ENCODE measurements at regions not wholly inside any gene's neighbourhood (a gene's known extent, or its start where the extent isn't known, plus 50 kb on each side); places are given as distances from the start of the nearest gene placed in this dataset.

- intact Hi-C loops (cut with DNase I), result no loop called here
Measured at GRCh38 chr2:21567395-21567794, 443.6 kb downstream of the TDRD15 start.

GRCh38 chr2:21571686-21572085 lies 447.9 kb downstream of the TDRD15 start:
- no peak overlapping the region for H3K27ac ChIP-seq

More at GRCh38 chr2:21567395-21567794, 443.6 kb downstream of the TDRD15 start:
- Histone ChIP-seq H3K27me3 (no peaks in the 10 kb centered on the region), H3K27ac (no peak overlapping the region), H3K36me3 (no peaks in the 10 kb centered on the region), H3K9me3 (no peaks in the 10 kb centered on the region), H3K4me1 (no peaks in the 10 kb centered on the region), H3K4me3 (no peak overlapping the region)
- no peak for ATAC-seq
- no peak for TF ChIP-seq CTCF (IDR thresholded peaks at IDR 0.05)
- DNase-seq, result no peak

GRCh38 chr2:21580391-21580790 lies 456.6 kb downstream of the TDRD15 start:
- Histone ChIP-seq H3K9me3 (peaks cover 0 to 4% of the 10 kb centered on the region in 2 donors), H3K4me1 (no peaks in the 10 kb centered on the region), H3K4me3 (no peak overlapping the region), H3K27ac (no peak overlapping the region), H3K36me3 (no peaks in the 10 kb centered on the region), H3K27me3 (no peaks in the 10 kb centered on the region)
- DNase-seq, result no peak
- no peak for ATAC-seq
- intact Hi-C loops (cut with DNase I), result no loop called here
- TF ChIP-seq CTCF (IDR thresholded peaks at IDR 0.05), result no peak

More at GRCh38 chr2:21571686-21572085, 447.9 kb downstream of the TDRD15 start:
- Histone ChIP-seq H3K9me3 (peaks cover 0 to 3% of the 10 kb centered on the region in 2 donors), H3K4me1 (no peaks in the 10 kb centered on the region), H3K27me3 (no peaks in the 10 kb centered on the region), H3K4me3 (no peak overlapping the region), H3K36me3 (no peaks in the 10 kb centered on the region)
- ATAC-seq (no peak), DNase-seq (no peak)
- TF ChIP-seq CTCF (IDR thresholded peaks at IDR 0.05), result no peak
- intact Hi-C loops (cut with DNase I), result no loop called here

- H3K4me1 ChIP-seq, result no peaks in the 10 kb centered on the region
- intact Hi-C loops (cut with DNase I), result no loop called here
- H3K36me3 ChIP-seq, result no peaks in the 10 kb centered on the region
- H3K4me3 ChIP-seq, result no peak overlapping the region
- H3K27ac ChIP-seq, result no peak overlapping the region
- TF ChIP-seq CTCF (IDR thresholded peaks at IDR 0.05), result no peak
- DNase-seq (no peak), ATAC-seq (no peak)
- H3K27me3 ChIP-seq, result no peaks in the 10 kb centered on the region
- H3K9me3 ChIP-seq, result no peaks in the 10 kb centered on the region
Measured at GRCh38 chr2:21585881-21586280, 462.1 kb downstream of the TDRD15 start.

- intact Hi-C loops (cut with DNase I), result no loop called here
- H3K4me3 ChIP-seq, result no peak overlapping the region
- H3K9me3 ChIP-seq, result no peaks in the 10 kb centered on the region
- H3K36me3 ChIP-seq, result no peaks in the 10 kb centered on the region
- TF ChIP-seq CTCF (IDR thresholded peaks at IDR 0.05), result no peak
- DNase-seq (peak in 2 of 4 donors; percentile 74 to 82), ATAC-seq (no peak)
- H3K27ac ChIP-seq, result no peak overlapping the region
- no peaks in the 10 kb centered on the region for H3K4me1 ChIP-seq
- no peaks in the 10 kb centered on the region for H3K27me3 ChIP-seq
Measured at GRCh38 chr2:21590026-21590690, 466.4 kb downstream of the TDRD15 start.
